Breast epithelium (tissue), 4 donors: ENCODE measurements at regions not wholly inside any gene's neighbourhood (a gene's known extent, or its start where the extent isn't known, plus 50 kb on each side); places are given as distances from the start of the nearest gene placed in this dataset.

Experiments
- DNase-seq, 2 donors: peaks; one replicate each; pipeline ENCODE4 v3.0.0-alpha.2; 2019; ENCODE audit warnings: low spot score in 2 of 2
- H3K27ac ChIP-seq, 2 donors: fragments of 200-600 bp; sonication (generic) in 1 of 2; one replicate each; pipeline ENCODE4 v1.5.1; 2016 to 2019; ENCODE audit warnings: mild to moderate bottlenecking in 1 of 2
- H3K27me3 ChIP-seq, 2 donors: fragments of 200-600 bp; sonication (generic) in 1 of 2; one replicate each; pipeline versions ENCODE4 v1.5.1 to v1.6.0; 2017 to 2019; ENCODE audit warnings: control low read depth in 1 of 2, mild to moderate bottlenecking in 1 of 2
- H3K36me3 ChIP-seq: fragments of 200-600 bp; one replicate; pipeline ENCODE4 v1.5.1; 2019
- H3K4me1 ChIP-seq, 2 donors: fragments of 200-600 bp; sonication (generic); one replicate each; pipeline ENCODE4 v1.5.1; 2016 to 2019; ENCODE audit warnings: control low read depth in 1 of 2
- H3K4me3 ChIP-seq, 3 donors: fragments of 200-600 bp; sonication (generic); 1 replicate in 2 of 3; 2 replicates in 1 of 3; pipeline ENCODE4 v1.5.1; 2016 to 2019; ENCODE audit warnings: mild to moderate bottlenecking in 3 of 3, moderate library complexity in 2 of 3
- H3K9me3 ChIP-seq, 2 donors: fragments of 200-600 bp; sonication (generic) in 1 of 2; one replicate each; pipeline ENCODE4 v1.5.1; 2016 to 2019; ENCODE audit warnings: control low read depth in 1 of 2
- CTCF ChIP-seq, 3 donors: fragments of 450-650 bp; IDR thresholded peaks; one replicate each; pipeline ENCODE4 v1.5.1; 2016 to 2017; ENCODE audit warnings: antibody characterized with exemption in 3 of 3, mild to moderate bottlenecking in 3 of 3, moderate library complexity in 3 of 3
- POLR2A ChIP-seq: fragments of 450-650 bp; IDR thresholded peaks from one replicate; pipeline ENCODE4 v1.6.1; 2016; ENCODE audit warnings: antibody characterized with exemption, mild to moderate bottlenecking, moderate library complexity
- POLR2AphosphoS5 ChIP-seq, 3 donors: sonication (generic); formaldehyde crosslinking; IDR thresholded peaks; one replicate each; pipeline ENCODE4 v1.6.1; 2017; ENCODE audit warnings: antibody characterized with exemption in 3 of 3
- intact Hi-C: fragments of 100-400 bp; cut with DNase I; formaldehyde crosslinking; loops from one replicate; pipeline ENCODE4 v1.15.1; 2023; ENCODE audit warnings: low total_unique reads

DNA sequence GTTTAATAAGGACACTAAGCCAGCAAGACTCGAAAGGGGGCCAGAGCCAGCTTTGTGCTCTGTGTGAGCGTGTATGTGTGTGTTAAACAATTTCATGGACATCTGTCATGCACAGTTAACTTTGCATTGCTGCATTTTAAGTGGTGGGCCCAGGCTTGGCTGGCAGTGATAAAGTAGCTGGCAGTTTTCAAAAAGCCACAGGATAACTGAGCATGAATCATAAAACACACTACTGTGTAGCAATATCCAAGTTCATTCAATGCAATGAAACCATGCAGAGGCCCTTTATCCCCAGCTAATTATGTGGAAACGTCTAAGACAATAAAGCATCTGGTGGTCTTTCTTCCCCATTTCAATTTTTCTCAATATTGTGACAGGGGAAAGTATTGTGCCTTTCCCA lies 132.9 kb downstream of the NKX6-1 start:
- no peak for DNase-seq

GRCh38 chr4:84362896-84363655 lies 136.0 kb downstream of the NKX6-1 start:
- Histone ChIP-seq H3K27me3 (no peaks in the 10 kb centered on the region), H3K36me3 (no peaks in the 10 kb centered on the region), H3K27ac (no peak overlapping the region), H3K4me3 (no peak overlapping the region), H3K4me1 (no peaks in the 10 kb centered on the region), H3K9me3 (peaks cover 5 to 6% of the 10 kb centered on the region in 2 donors)
- intact Hi-C loops, result no loop called here
- no peak for DNase-seq
- TF ChIP-seq POLR2AphosphoS5 (IDR thresholded peaks at IDR 0.05) (no peak), CTCF (IDR thresholded peaks at IDR 0.05) (no peak), POLR2A (no peak)

More for the DNA sequence above, 132.9 kb downstream of the NKX6-1 start:
- no peak overlapping the region for H3K4me3 ChIP-seq
- peaks cover 5 to 6% of the 10 kb centered on the region in 2 donors for H3K9me3 ChIP-seq
- no peak for TF ChIP-seq CTCF (IDR thresholded peaks at IDR 0.05)
- no peak for TF ChIP-seq POLR2AphosphoS5 (IDR thresholded peaks at IDR 0.05)
- TF ChIP-seq POLR2A, result no peak
- no peaks in the 10 kb centered on the region for H3K4me1 ChIP-seq
- no peaks in the 10 kb centered on the region for H3K27me3 ChIP-seq
- intact Hi-C loops, result no loop called here
- H3K36me3 ChIP-seq, result no peaks in the 10 kb centered on the region
- H3K27ac ChIP-seq, result no peak overlapping the region

DNA sequence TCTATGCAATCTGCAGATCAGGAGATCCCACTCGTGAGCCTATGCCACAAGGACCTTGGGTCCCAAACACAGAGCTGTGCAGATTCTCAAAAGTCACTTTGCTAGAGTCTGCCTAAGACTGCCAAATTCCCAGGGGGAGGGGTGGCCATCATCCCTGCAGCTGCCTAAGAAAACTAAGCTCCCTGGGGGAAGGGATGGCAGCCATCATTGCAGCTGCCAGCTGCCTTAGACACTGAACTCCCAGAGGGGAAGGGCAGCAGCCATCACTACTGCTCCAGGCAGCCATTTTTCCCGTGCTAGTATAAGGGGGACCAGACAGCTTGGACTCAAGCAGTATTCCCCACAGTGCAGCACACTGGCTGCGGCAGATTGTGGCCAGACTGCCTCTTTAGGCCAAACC lies 156.9 kb downstream of the NKX6-1 start:
- Histone ChIP-seq H3K9me3 (peaks cover 10 to 38% of the 10 kb centered on the region in 2 donors), H3K27ac (no peak overlapping the region), H3K36me3 (no peaks in the 10 kb centered on the region), H3K27me3 (no peaks in the 10 kb centered on the region), H3K4me3 (no peak overlapping the region), H3K4me1 (no peaks in the 10 kb centered on the region)
- no peak for TF ChIP-seq POLR2AphosphoS5 (IDR thresholded peaks at IDR 0.05)
- no peak for TF ChIP-seq POLR2A
- no peak for TF ChIP-seq CTCF (IDR thresholded peaks at IDR 0.05)
- intact Hi-C loops, result no loop called here
- no peak for DNase-seq

DNA sequence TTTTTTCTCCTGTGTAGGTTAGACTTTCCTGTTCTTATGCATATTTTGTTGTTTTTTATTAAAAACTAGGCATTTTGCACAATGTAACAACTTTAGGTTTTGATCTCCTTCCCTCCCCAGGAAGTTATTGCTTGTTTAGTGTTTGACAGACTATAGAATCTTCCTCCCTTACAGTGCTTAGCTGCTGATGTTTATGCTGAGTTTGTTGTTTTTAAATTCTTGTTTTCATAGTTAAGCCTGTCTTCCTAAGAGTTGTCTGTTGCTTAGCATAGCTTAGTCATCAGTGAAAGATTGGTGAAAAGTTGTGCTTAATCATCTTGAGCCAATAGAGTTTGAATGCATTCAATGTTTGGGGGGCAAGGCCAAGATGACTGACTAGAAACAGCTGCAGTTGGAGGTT lies 157.5 kb downstream of the NKX6-1 start:
- Histone ChIP-seq H3K9me3 (peaks cover 10 to 38% of the 10 kb centered on the region in 2 donors), H3K27ac (no peak overlapping the region), H3K4me3 (no peak overlapping the region), H3K4me1 (no peaks in the 10 kb centered on the region), H3K36me3 (no peaks in the 10 kb centered on the region), H3K27me3 (no peaks in the 10 kb centered on the region)
- intact Hi-C loops, result no loop called here
- TF ChIP-seq POLR2AphosphoS5 (IDR thresholded peaks at IDR 0.05), result no peak
- TF ChIP-seq CTCF (IDR thresholded peaks at IDR 0.05), result no peak
- TF ChIP-seq POLR2A, result no peak
- DNase-seq, result no peak

DNA sequence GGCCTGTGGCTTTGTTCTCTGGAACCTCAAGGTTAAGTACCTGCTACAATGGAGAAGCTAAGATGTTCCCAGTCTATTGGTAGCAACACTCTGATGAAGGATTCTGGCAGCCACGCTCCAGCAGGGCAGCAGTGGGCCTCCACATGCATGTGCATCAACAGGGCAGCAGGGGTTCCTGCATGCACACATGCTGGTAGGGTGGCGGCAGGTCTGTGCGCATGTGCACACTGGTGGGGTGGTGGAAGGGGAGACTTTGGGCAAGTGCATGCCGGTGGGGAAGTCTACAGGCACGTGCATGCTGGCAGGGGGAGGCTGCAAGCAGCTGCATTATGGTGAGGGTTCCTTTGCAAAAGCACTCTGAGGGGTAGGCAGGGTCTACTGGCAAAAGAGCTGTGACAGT lies 160.7 kb downstream of the NKX6-1 start:
- no peak for TF ChIP-seq POLR2AphosphoS5 (IDR thresholded peaks at IDR 0.05)
- no peak for TF ChIP-seq POLR2A
- no peak for TF ChIP-seq CTCF (IDR thresholded peaks at IDR 0.05)
- intact Hi-C loops, result no loop called here
- no peaks in the 10 kb centered on the region for H3K4me1 ChIP-seq
- H3K27ac ChIP-seq, result no peak overlapping the region
- no peaks in the 10 kb centered on the region for H3K27me3 ChIP-seq
- no peak overlapping the region for H3K4me3 ChIP-seq
- H3K9me3 ChIP-seq, result peaks cover 10 to 20% of the 10 kb centered on the region in 2 donors
- H3K36me3 ChIP-seq, result no peaks in the 10 kb centered on the region
- no peak for DNase-seq
